ENCODE measurements at regions not wholly inside any gene's neighbourhood (a gene's known extent, or its start where the extent isn't known, plus 50 kb on each side); places are given as distances from the start of the nearest gene placed in this dataset.
A peak's percentile ranks its signal among the peaks of the same experiment; 100 is the strongest.
"Not testable (repeated sequence)": the region's sequence is repeated elsewhere in the genome, so short reads cannot be mapped to it uniquely, and the experiment has no call there.

- Histone ChIP-seq H3K9me3 (ENCODE audit: low read length) (no peaks in the 10 kb centered on the region), H3K4me1 (ENCODE audit: insufficient read depth, low read length) (peaks cover 14% of the 10 kb centered on the region; the same call in 1 of the 2 replicates), H3K4me2 (ENCODE audit: low read depth, low read length) (no peak overlapping the region), H3K27me3 (ENCODE audit: control insufficient read depth in 1 of 2, insufficient read depth in 2 of 2, low read length in 2 of 2) (peaks cover 0 to 2% of the 10 kb centered on the region in 2 experiments; a peak in 1 of 5 replicates), H3K79me2 (ENCODE audit: insufficient read depth, low read length) (no peaks in the 10 kb centered on the region), H3K9ac (ENCODE audit: insufficient read depth, low read depth, low read length) (no peak overlapping the region), H3K36me3 (replicated peaks in 1 of 2; ENCODE audit: control insufficient read depth in 1 of 2, insufficient read depth in 2 of 2, low read length in 2 of 2) (no peaks in the 10 kb centered on the region), H4K20me1 (ENCODE audit: insufficient read depth, low read length) (no peaks in the 10 kb centered on the region), H2AFZ (ENCODE audit: low read length) (no peak overlapping the region), H3K4me3 (replicated peaks in 1 of 3; ENCODE audit: insufficient read depth in 1 of 3, low read depth in 2 of 3, low read length in 3 of 3) (no peak overlapping the region), H3K27ac (ENCODE audit: extremely low read length, insufficient read depth, low read length) (no peak overlapping the region)
- FAIRE-seq = no peak
- DNase-seq (ENCODE audit: low spot score) = no peak
- ATAC-seq = 0 out of 3 replicates have a peak, but pooled peaks have one; percentile 30
- ChIA-PET CTCF (ENCODE audit: low intra/inter-chr PET ratio, low total read pairs) (no interaction called here), POLR2A (no interaction called here)
- in situ Hi-C loops (cut with HindIII; ENCODE audit: extremely low pct_ligation_motif_present, low pct_unique_long_range_greater_than_20kb) (no loop called here), intact Hi-C loops (cut with micrococcal nuclease; ENCODE audit: unreplicated experiment) (no loop called here)
- 4% methylated on average over 1 of the region's 2 CpGs for WGBS (ENCODE audit: low lambda C conversion rate)
- TSS peak; percentile 98 for BruUV-seq (replicated peaks)
- TF ChIP-seq HOXD1 (CRISPR knock-in tag; IDR thresholded peaks at IDR 0.05) = no peak
These were observed 178.7 kb downstream of the CHIC2 start for GRCh38 chr4:53885668-53886067.

DNA sequence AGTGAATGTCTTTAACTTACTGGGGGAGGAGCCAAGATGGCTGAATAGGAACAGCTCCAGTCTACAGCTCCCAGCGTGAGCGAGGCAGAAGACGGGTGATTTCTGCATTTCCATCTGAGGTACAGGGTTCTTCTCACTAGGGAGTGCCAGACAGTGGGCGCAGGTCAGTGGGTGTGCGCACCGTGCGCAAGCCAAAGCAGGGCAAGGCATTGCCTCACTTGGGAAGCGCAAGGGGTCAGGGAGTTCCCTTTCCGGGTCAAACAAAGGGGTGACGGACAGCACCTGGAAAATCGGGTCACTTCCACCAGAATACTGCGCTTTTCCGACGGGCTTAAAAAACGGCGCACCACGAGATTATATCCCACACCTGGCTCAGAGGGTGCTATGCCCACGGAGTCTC, 187.3 kb downstream of the CHIC2 start:
- FAIRE-seq; H3K4me2 ChIP-seq (ENCODE audit: low read depth, low read length); H3K27ac ChIP-seq (ENCODE audit: extremely low read length, insufficient read depth, low read length); H3K27me3 ChIP-seq (ENCODE audit: control insufficient read depth in 1 of 2, insufficient read depth in 2 of 2, low read length in 2 of 2); POLR2A ChIA-PET; H3K4me1 ChIP-seq (ENCODE audit: insufficient read depth, low read length); H3K79me2 ChIP-seq (ENCODE audit: insufficient read depth, low read length); H4K20me1 ChIP-seq (ENCODE audit: insufficient read depth, low read length); H2AFZ ChIP-seq (ENCODE audit: low read length); DNase-seq (ENCODE audit: low spot score); H3K36me3 ChIP-seq (replicated peaks in 1 of 2; ENCODE audit: control insufficient read depth in 1 of 2, insufficient read depth in 2 of 2, low read length in 2 of 2); H3K9me3 ChIP-seq (ENCODE audit: low read length); BruUV-seq (replicated peaks); in situ Hi-C loops (cut with HindIII; ENCODE audit: extremely low pct_ligation_motif_present, low pct_unique_long_range_greater_than_20kb); H3K9ac ChIP-seq (ENCODE audit: insufficient read depth, low read depth, low read length); ATAC-seq; H3K4me3 ChIP-seq (replicated peaks in 1 of 3; ENCODE audit: insufficient read depth in 1 of 3, low read depth in 2 of 3, low read length in 3 of 3); intact Hi-C loops (cut with micrococcal nuclease; ENCODE audit: unreplicated experiment); CTCF ChIA-PET (ENCODE audit: low intra/inter-chr PET ratio, low total read pairs): not testable (repeated sequence)
- WGBS (ENCODE audit: low lambda C conversion rate) = 92% methylated on average over 8 of the region's 18 CpGs

GRCh38 chr4:53866055-53866454, 198.3 kb downstream of the CHIC2 start:
- no peak overlapping the region for H3K4me3 ChIP-seq (replicated peaks in 1 of 3; ENCODE audit: insufficient read depth in 1 of 3, low read depth in 2 of 3, low read length in 3 of 3)
- H3K4me1 ChIP-seq (ENCODE audit: insufficient read depth, low read length) = no peaks in the 10 kb centered on the region
- H3K9ac ChIP-seq (ENCODE audit: insufficient read depth, low read depth, low read length) = no peak overlapping the region
- in situ Hi-C loops (cut with HindIII; ENCODE audit: extremely low pct_ligation_motif_present, low pct_unique_long_range_greater_than_20kb) = no loop called here
- WGBS (ENCODE audit: low lambda C conversion rate) = 57% methylated on average over 6 of the region's 8 CpGs
- no peak for FAIRE-seq
- H3K9me3 ChIP-seq (ENCODE audit: low read length) = no peaks in the 10 kb centered on the region
- H3K27me3 ChIP-seq (ENCODE audit: control insufficient read depth in 1 of 2, insufficient read depth in 2 of 2, low read length in 2 of 2) = no peaks in the 10 kb centered on the region
- no peaks in the 10 kb centered on the region for H3K36me3 ChIP-seq (replicated peaks in 1 of 2; ENCODE audit: control insufficient read depth in 1 of 2, insufficient read depth in 2 of 2, low read length in 2 of 2)
- no peaks in the 10 kb centered on the region for H4K20me1 ChIP-seq (ENCODE audit: insufficient read depth, low read length)
- no peak overlapping the region for H3K4me2 ChIP-seq (ENCODE audit: low read depth, low read length)
- CTCF ChIA-PET (ENCODE audit: low intra/inter-chr PET ratio, low total read pairs) = no interaction called here
- H3K79me2 ChIP-seq (ENCODE audit: insufficient read depth, low read length) = no peaks in the 10 kb centered on the region
- ATAC-seq = no peak
- intact Hi-C loops (cut with micrococcal nuclease; ENCODE audit: unreplicated experiment) = no loop called here
- no peak for DNase-seq (ENCODE audit: low spot score)
- no TSS peak for BruUV-seq (replicated peaks)
- no peak overlapping the region for H3K27ac ChIP-seq (ENCODE audit: extremely low read length, insufficient read depth, low read length)
- POLR2A ChIA-PET = no interaction called here
- no peak overlapping the region for H2AFZ ChIP-seq (ENCODE audit: low read length)
- TF ChIP-seq IRF1 (CRISPR knock-in tag; IDR thresholded peaks at IDR 0.05; ENCODE audit: low read depth) = no peak
- TF ChIP-seq ZNF260 (CRISPR knock-in tag; IDR thresholded peaks at IDR 0.05; ENCODE audit: borderline replicate concordance, low read depth) = no peak
- no peak for TF ChIP-seq ZFP82 (CRISPR knock-in tag; IDR thresholded peaks at IDR 0.05; ENCODE audit: borderline replicate concordance)
- no peak for TF ChIP-seq ISL2 (CRISPR knock-in tag; IDR thresholded peaks at IDR 0.05)
- no peak for TF ChIP-seq IRF9 (CRISPR knock-in tag; IDR thresholded peaks at IDR 0.05; ENCODE audit: borderline replicate concordance)
- TF ChIP-seq, protein P1, sequence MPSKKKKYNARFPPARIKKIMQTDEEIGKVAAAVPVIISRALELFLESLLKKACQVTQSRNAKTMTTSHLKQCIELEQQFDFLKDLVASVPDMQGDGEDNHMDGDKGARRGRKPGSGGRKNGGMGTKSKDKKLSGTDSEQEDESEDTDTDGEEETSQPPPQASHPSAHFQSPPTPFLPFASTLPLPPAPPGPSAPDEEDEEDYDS (CRISPR knock-in tag; IDR thresholded peaks at IDR 0.05) = no peak
- TF ChIP-seq ZKSCAN8 (CRISPR knock-in tag; IDR thresholded peaks at IDR 0.05; ENCODE audit: borderline replicate concordance) = no peak
- TF ChIP-seq, protein P2, sequence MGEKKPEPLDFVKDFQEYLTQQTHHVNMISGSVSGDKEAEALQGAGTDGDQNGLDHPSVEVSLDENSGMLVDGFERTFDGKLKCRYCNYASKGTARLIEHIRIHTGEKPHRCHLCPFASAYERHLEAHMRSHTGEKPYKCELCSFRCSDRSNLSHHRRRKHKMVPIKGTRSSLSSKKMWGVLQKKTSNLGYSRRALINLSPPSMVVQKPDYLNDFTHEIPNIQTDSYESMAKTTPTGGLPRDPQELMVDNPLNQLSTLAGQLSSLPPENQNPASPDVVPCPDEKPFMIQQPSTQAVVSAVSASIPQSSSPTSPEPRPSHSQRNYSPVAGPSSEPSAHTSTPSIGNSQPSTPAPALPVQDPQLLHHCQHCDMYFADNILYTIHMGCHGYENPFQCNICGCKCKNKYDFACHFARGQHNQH (CRISPR knock-in tag; IDR thresholded peaks at IDR 0.05) = no peak
